ENCODE measurements at regions not wholly inside any gene's neighbourhood (a gene's known extent, or its start where the extent isn't known, plus 50 kb on each side); places are given as distances from the start of the nearest gene placed in this dataset.
A peak's percentile ranks its signal among the peaks of the same experiment; 100 is the strongest.

DNA sequence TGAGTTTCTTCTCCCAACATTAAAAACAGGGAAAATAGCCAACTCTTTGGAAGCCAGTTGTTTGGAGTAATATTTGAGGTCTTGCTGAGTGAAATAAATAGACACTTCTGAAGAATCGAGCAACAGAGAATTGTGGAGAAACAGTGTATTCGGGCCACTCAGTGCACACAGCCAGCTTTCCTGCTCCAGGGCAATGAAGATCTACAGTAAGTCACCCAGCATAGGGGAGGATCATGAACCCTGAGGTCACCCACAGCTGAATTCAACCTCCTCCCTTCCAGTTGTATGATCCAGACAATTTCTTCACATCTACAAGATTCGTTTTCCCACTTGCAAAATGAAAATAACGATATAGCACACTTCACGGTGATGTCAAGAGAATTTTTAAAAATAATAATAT is 161.7 kb upstream of the BCL6 start:
- no peak overlapping the region for H3K27ac ChIP-seq
- TF ChIP-seq, protein P1, sequence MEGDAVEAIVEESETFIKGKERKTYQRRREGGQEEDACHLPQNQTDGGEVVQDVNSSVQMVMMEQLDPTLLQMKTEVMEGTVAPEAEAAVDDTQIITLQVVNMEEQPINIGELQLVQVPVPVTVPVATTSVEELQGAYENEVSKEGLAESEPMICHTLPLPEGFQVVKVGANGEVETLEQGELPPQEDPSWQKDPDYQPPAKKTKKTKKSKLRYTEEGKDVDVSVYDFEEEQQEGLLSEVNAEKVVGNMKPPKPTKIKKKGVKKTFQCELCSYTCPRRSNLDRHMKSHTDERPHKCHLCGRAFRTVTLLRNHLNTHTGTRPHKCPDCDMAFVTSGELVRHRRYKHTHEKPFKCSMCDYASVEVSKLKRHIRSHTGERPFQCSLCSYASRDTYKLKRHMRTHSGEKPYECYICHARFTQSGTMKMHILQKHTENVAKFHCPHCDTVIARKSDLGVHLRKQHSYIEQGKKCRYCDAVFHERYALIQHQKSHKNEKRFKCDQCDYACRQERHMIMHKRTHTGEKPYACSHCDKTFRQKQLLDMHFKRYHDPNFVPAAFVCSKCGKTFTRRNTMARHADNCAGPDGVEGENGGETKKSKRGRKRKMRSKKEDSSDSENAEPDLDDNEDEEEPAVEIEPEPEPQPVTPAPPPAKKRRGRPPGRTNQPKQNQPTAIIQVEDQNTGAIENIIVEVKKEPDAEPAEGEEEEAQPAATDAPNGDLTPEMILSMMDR (conservative IDR thresholded peaks at IDR 0.05) = no peak
- TF ChIP-seq ZFX (IDR thresholded peaks at IDR 0.05) = no peak

DNA sequence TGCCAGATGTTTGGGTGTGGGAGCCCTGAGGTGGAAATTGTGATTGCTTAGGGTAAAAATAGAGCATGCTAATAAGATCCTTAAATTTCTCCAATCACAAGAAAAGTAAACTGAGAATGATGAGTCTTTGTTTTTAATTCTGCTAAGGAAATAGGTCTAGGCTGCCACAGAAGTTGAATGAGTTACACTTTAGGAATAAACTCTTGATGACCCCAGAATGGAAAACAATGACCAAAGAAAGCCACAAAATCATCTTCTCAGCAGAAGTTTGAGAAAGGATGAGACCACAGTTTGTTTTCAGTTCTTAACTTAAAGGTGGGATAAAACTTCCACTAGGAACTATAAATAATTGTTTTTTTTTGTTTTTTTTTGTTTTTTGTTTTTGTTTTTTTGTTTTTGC is 164.6 kb upstream of the BCL6 start:
- no peak overlapping the region for H3K27ac ChIP-seq
- TF ChIP-seq ZFX (IDR thresholded peaks at IDR 0.05) = no peak
- TF ChIP-seq, protein P1 (conservative IDR thresholded peaks at IDR 0.05) = no peak

DNA sequence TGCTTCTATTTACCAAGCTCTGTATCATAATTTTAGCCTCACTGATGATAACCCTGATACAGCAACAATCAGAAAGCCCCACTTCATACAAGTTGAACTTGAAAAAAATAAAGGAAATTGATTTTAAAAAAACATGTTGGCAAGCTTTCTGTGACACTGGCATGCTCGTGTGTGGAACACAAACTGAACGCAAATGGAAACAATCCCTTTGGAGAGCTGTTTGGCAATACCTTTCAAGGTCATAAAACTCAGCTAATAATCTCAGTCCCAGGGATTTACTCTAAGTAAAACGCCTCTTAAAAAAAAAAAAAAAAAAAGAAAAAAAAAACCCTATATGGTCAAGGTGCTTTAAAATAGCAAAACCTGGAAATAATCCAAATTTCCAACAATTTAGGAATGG is 166.7 kb upstream of the BCL6 start:
- TF ChIP-seq, protein P1 (conservative IDR thresholded peaks at IDR 0.05) = no peak
- no peak for TF ChIP-seq ZFX (IDR thresholded peaks at IDR 0.05)
- H3K27ac ChIP-seq = no peak overlapping the region

DNA sequence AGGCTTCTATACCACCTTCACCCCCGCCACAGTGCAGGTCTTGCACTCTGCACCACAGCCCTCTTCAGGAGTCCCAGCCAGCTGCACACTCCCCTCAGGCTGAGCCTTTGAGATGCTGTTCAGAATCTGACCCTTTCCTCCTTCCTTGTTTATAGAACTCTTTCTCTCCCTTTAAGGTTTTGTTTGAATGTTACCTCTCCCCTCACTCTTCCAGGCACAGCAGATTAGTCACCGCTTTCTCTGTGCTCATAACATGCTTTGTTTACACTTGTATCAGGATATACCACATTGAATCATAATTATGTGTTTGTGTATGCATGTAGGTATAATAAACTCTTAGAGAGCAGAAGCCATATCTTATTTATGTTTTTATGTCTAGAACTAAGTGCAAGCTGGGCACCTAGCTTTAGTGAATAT is 168.4 kb upstream of the BCL6 start:
- H3K27ac ChIP-seq = peak overlapping the region; percentile 66
- TF ChIP-seq ZFX (IDR thresholded peaks at IDR 0.05) = no peak
- TF ChIP-seq, protein P1 (conservative IDR thresholded peaks at IDR 0.05) = no peak

DNA sequence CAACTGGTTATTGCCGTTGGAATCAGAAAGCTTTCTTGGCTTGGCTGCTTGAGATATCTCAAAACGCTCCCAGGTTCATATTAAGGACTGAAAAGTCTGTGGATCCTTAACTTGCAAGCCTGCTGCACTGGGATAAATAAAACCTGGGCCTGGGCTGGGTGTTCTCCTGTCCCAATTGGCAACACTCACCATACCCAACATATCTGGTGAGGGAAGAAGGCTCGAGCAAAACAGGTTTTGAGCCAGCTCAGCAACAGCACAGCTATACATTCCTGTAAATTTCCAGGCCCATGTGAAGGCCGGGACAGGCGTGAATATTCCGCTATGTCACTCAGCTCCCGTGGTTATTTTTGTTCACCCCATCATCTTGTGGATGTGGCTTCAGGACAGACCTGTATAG is 169.0 kb upstream of the BCL6 start:
- H3K27ac ChIP-seq = peak overlapping the region; percentile 66
- TF ChIP-seq ZFX (IDR thresholded peaks at IDR 0.05) = peak; percentile 35; the same call in 1 of the 2 replicates
- TF ChIP-seq, protein P1 (conservative IDR thresholded peaks at IDR 0.05) = no peak

DNA sequence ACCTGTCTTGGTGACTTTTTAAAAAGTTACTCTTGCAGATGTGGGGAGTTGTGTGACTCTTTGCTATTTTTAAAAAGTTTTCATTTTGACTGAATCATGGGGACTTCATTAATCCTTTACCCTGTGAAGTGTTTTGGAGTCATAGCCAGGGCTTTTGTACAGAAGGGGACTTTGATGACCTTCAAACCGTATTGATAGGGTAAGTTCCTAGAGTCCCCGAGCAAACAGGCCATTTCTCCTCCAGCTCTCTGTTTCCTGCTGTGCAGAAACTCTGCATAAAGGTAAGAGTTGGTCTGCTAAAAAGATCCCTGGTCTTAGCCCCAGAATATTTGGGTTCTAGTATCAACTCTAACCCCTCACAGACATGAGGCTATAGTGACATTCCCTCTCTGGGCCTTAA is 170.8 kb upstream of the BCL6 start:
- TF ChIP-seq, protein P1 (conservative IDR thresholded peaks at IDR 0.05) = no peak
- TF ChIP-seq ZFX (IDR thresholded peaks at IDR 0.05) = no peak
- H3K27ac ChIP-seq = no peak overlapping the region

DNA sequence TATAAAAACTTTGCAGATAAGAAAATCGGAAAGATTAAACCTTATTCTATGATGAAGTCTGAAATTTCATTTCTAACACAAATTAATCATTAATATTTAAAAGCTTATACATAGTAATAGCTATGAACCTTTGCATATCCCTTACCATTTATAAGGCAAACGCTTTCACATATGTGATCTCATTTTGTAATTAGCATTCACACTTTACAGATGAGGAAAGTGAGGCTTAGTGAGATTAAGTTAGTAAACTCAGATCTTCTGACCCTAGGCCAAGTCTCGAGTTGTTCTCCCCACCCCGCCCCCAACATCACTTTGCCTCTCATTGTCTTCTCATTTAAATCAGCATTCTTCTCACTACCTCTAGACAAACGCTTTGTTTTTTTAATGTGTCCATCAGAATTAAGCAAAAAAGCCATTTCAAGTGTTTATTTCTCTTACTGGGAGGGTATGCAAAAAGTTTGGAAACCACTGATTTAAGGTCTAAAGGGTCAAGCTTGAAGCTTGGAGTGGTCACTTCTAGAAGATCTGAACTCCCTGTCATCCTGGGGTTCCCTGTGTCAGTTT is 172.9 kb upstream of the BCL6 start:
- no peak overlapping the region for H3K27ac ChIP-seq
- TF ChIP-seq ZFX (IDR thresholded peaks at IDR 0.05) = no peak
- TF ChIP-seq, protein P1 (conservative IDR thresholded peaks at IDR 0.05) = no peak
